ENCODE measurements at regions not wholly inside any gene's neighbourhood (a gene's known extent, or its start where the extent isn't known, plus 50 kb on each side); places are given as distances from the start of the nearest gene placed in this dataset.

- no peak for DNase-seq
- Histone ChIP-seq H3K27ac (no peak overlapping the region), H3K9me3 (ENCODE audit: severe bottlenecking) (no peaks in the 10 kb centered on the region), H3K27me3 (ENCODE audit: insufficient read depth, low read depth, severe bottlenecking) (peaks cover 13% of the 10 kb centered on the region), H3K36me3 (no peaks in the 10 kb centered on the region), H3K4me3 (ENCODE audit: low read depth, low read length) (no peak overlapping the region)
- TF ChIP-seq CTCF (IDR thresholded peaks at IDR 0.05; ENCODE audit: low read depth, low read length), result no peak
These were observed 68.5 kb upstream of the LNX1 start for GRCh38 chr4:53659737-53660136.

GRCh38 chr4:53659112-53659511 lies 67.8 kb upstream of the LNX1 start:
- no peak for TF ChIP-seq CTCF (IDR thresholded peaks at IDR 0.05; ENCODE audit: low read depth, low read length)
- no peaks in the 10 kb centered on the region for H3K9me3 ChIP-seq (ENCODE audit: severe bottlenecking)
- DNase-seq, result no peak
- H3K27ac ChIP-seq, result no peak overlapping the region
- H3K27me3 ChIP-seq (ENCODE audit: insufficient read depth, low read depth, severe bottlenecking), result peaks cover 13% of the 10 kb centered on the region
- no peak overlapping the region for H3K4me3 ChIP-seq (ENCODE audit: low read depth, low read length)
- H3K36me3 ChIP-seq, result no peaks in the 10 kb centered on the region

DNA sequence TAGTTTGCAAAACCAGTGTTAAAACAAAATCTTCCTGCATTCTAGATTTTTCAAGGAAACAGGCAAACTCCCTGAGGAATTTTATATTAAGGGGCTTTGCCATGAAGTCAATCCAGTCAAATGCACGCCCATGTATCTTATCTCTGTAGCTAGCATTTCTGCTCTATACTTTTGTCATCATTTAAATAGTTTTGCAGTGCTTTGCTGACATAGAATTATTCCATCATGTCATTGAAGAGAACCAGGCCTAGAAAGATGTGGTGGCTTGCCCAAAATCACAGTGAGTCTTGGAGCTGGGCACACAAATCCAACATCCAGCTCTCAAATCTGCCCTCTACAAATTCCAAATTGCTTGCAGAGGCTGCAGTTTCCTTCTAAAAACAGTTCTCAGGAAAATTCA lies 66.7 kb upstream of the LNX1 start:
- no peak overlapping the region for H3K27ac ChIP-seq
- H3K4me3 ChIP-seq (ENCODE audit: low read depth, low read length), result no peak overlapping the region
- H3K27me3 ChIP-seq (ENCODE audit: insufficient read depth, low read depth, severe bottlenecking), result peaks cover 17% of the 10 kb centered on the region
- no peak for DNase-seq
- H3K36me3 ChIP-seq, result no peaks in the 10 kb centered on the region
- TF ChIP-seq CTCF (IDR thresholded peaks at IDR 0.05; ENCODE audit: low read depth, low read length), result no peak
- no peaks in the 10 kb centered on the region for H3K9me3 ChIP-seq (ENCODE audit: severe bottlenecking)

- no peak for TF ChIP-seq CTCF (IDR thresholded peaks at IDR 0.05; ENCODE audit: low read depth, low read length)
- H3K27ac ChIP-seq, result no peak overlapping the region
- no peaks in the 10 kb centered on the region for H3K36me3 ChIP-seq
- peaks cover 17% of the 10 kb centered on the region for H3K27me3 ChIP-seq (ENCODE audit: insufficient read depth, low read depth, severe bottlenecking)
- no peaks in the 10 kb centered on the region for H3K9me3 ChIP-seq (ENCODE audit: severe bottlenecking)
- no peak overlapping the region for H3K4me3 ChIP-seq (ENCODE audit: low read depth, low read length)
- no peak for DNase-seq
These were observed 65.2 kb upstream of the LNX1 start for GRCh38 chr4:53656421-53656981.

GRCh38 chr4:53654300-53654758 lies 63.0 kb upstream of the LNX1 start:
- no peaks in the 10 kb centered on the region for H3K9me3 ChIP-seq (ENCODE audit: severe bottlenecking)
- peaks cover 19% of the 10 kb centered on the region for H3K27me3 ChIP-seq (ENCODE audit: insufficient read depth, low read depth, severe bottlenecking)
- no peak overlapping the region for H3K27ac ChIP-seq
- H3K36me3 ChIP-seq, result no peaks in the 10 kb centered on the region
- DNase-seq, result no peak
- no peak overlapping the region for H3K4me3 ChIP-seq (ENCODE audit: low read depth, low read length)
- TF ChIP-seq CTCF (IDR thresholded peaks at IDR 0.05; ENCODE audit: low read depth, low read length), result no peak

DNA sequence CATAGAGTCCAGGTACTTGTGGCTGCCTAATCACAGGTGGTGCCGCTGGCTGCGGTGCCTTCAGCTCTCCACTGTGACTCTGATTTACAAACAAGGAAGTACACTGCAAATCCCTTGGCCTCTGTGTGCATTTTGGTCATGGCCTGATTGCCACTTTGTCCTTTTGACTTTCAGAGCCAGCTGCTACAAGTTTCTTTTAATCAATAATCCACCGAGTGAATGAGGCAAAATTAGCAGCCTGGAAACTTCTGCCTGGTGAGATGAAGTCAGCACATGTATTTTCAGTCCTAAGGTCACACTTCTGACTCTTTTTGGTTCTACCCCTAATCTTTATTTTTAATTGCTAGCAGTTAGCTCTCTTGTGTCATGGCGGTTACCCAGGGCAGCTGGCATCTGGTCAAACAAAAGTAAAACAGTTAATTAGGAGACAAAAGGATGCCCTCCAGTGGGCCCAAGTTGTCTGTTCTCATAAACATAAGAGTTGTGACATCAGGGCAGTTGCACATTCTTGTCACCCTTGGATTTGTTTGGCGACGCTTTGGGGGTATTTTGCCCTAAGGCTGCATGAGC lies 62.3 kb upstream of the LNX1 start:
- no peak for DNase-seq
- Histone ChIP-seq H3K36me3 (no peaks in the 10 kb centered on the region), H3K4me3 (ENCODE audit: low read depth, low read length) (no peak overlapping the region), H3K27me3 (ENCODE audit: insufficient read depth, low read depth, severe bottlenecking) (peaks cover 15% of the 10 kb centered on the region), H3K27ac (no peak overlapping the region), H3K9me3 (ENCODE audit: severe bottlenecking) (no peaks in the 10 kb centered on the region)
- TF ChIP-seq CTCF (IDR thresholded peaks at IDR 0.05; ENCODE audit: low read depth, low read length), result no peak
